Fibroblast of mammary gland (primary cell): ENCODE measurements at regions not wholly inside any gene's neighbourhood (a gene's known extent, or its start where the extent isn't known, plus 50 kb on each side); places are given as distances from the start of the nearest gene placed in this dataset.

ENCODE experiments used
- DNase-seq: peaks from one replicate; pipeline ENCODE4 v3.0.0-alpha.2; 2010; ENCODE audit warnings: low read depth
- H3K4me3 ChIP-seq: 2 replicates; pipeline ENCODE4 v1.5.1; 2011; ENCODE audit warnings: low read depth, mild to moderate bottlenecking, low read length, moderate library complexity; ENCODE audit not compliant: control insufficient read depth
- TF ChIP-seq, protein P1 (sequence below): conservative IDR thresholded peaks from 2 replicates; pipeline ENCODE4 v1.5.1; 2011; ENCODE audit warnings: low read depth, low read length, inconsistent platforms; ENCODE audit not compliant: control insufficient read depth, insufficient read depth

DNA sequence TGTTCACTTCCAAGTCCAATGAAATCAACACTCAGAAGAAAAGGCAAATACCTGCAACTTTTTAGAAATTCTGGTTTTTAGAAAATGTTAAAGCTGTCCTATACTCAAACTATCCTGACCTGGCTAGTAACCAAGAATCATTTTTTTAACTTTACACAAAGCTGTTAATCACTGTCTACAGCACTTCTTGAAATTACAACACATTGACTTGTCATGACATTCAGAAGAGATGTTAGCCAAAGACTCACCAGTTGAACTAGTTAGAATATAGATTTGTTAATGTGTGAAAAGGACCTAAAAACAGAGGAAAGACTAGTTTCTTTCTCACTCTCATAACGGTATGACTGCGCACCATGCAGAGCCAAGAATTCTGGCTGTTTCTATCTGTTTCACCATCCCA is 98.8 kb downstream of the COX18 start:
- no peak for DNase-seq
- H3K4me3 ChIP-seq, result no peak overlapping the region
- TF ChIP-seq, protein P1, sequence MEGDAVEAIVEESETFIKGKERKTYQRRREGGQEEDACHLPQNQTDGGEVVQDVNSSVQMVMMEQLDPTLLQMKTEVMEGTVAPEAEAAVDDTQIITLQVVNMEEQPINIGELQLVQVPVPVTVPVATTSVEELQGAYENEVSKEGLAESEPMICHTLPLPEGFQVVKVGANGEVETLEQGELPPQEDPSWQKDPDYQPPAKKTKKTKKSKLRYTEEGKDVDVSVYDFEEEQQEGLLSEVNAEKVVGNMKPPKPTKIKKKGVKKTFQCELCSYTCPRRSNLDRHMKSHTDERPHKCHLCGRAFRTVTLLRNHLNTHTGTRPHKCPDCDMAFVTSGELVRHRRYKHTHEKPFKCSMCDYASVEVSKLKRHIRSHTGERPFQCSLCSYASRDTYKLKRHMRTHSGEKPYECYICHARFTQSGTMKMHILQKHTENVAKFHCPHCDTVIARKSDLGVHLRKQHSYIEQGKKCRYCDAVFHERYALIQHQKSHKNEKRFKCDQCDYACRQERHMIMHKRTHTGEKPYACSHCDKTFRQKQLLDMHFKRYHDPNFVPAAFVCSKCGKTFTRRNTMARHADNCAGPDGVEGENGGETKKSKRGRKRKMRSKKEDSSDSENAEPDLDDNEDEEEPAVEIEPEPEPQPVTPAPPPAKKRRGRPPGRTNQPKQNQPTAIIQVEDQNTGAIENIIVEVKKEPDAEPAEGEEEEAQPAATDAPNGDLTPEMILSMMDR, result no peak

DNA sequence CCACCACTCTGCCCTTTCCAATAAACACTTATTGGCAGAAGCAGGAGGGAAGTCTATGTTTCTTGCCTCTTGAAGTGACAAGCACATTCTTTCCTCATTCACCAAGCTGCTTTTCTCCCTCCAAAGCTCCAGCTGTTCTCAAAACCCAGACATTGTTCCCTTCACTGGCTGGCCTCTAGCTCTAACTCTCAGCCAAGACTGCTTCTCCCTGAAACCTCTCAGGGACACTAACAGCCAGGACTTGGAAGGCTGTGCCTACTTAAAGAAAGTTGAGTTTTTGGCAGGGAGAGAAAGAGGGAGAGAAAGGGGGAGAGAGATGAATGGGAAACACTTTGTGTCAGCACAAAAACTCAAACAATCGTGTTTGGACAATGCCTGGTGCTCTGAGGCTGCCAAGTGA is 99.5 kb downstream of the COX18 start:
- TF ChIP-seq, protein P1, result no peak
- H3K4me3 ChIP-seq, result no peak overlapping the region
- no peak for DNase-seq

DNA sequence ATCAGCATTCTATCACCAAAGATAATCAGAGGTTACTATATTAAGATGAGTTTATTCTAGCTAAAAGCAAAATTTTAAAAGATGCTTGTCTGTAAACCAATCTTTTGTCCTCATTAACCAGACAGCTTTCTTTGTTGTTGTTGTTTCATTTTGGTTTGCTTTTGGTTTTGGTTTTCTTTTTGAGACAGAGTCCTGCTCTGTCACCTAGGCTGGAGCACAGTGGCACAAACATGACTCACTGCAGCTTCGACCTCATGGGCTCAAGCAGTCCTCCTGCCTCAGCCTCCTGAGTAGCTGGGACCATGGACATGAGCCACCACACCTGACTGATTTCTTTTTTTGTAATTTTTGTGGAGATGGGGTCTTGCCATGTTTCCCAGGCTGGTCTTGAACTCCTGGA is 102.9 kb downstream of the COX18 start:
- TF ChIP-seq, protein P1, result no peak
- DNase-seq, result no peak
- H3K4me3 ChIP-seq, result no peak overlapping the region

DNA sequence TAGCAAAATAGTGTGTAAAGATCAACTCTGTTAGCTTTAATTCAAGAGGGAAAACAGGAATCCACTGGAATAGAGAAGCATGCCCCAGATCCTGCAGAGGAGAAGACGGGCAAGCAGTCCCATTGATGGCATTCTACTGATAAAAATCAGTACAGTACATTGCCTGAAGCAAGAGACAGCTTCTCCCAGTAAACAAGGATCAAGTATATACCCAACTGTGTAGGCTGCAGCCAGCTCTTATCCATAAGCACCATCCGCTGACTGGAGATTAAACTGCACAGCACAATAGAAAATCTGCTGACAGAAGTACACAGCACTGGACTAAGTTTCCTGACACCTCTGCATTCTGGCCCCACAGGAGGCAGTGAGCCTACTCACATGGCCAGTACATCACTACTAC is 110.1 kb downstream of the COX18 start:
- no peak overlapping the region for H3K4me3 ChIP-seq
- TF ChIP-seq, protein P1, result no peak
- no peak for DNase-seq

DNA sequence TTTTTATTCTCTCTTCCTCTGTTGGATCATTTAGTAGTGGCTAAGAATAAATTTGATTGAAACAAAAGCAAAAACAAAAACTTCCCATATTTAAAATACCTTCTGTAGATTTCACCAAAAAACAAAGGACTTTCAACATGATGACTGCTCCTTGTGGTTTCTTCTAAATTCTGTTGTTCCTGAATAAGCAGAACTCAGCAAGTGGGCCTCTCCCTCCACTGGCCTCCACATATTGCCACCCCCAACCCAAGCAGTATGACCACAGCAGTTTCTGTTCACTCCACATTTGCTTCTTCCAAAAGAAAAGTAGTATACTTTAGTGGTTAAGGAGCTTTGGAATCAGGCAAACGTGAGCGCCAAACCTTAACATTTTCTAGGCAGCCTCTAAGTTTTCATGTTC is 114.7 kb downstream of the COX18 start:
- TF ChIP-seq, protein P1, result no peak
- no peak for DNase-seq
- H3K4me3 ChIP-seq, result no peak overlapping the region

DNA sequence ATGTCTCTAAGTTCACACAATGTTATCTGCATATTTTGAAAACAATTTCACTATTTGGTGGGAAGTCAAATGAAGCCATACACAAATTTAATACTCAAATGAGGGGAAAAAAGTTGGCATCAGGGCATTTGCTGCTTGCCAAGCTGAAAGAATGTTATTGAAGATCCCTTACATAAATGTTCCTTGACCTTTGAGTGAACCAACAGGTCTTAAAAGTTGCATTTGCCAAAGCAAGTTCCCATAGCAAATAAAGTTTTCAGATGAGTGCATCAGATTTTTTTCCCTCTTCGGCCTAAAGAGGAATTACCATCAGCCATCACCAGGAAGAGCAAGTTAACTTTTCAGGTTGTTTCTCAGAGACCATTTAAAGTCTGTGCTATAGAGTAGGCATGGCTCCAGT is 115.9 kb downstream of the COX18 start:
- no peak for DNase-seq
- no peak overlapping the region for H3K4me3 ChIP-seq
- TF ChIP-seq, protein P1, result no peak

DNA sequence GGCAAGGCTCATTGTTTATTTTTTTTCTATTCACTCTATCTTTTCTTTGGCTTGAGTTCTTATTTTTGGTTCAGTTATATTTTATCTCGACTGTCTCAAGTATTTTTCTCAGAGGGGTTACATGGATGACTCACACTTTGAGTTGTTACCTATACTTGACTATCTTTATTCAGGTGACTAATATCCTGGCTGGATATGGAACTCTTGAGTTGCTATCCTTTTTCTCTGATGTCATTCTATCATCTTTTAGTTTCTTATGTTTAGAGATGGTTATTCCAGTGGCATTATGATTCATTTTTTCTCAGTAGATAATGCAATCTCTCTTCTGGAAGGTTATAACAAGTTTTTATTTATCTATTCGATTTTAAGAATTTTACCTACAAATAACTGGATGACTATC is 117.9 kb downstream of the COX18 start:
- DNase-seq, result no peak
- TF ChIP-seq, protein P1, result no peak
- no peak overlapping the region for H3K4me3 ChIP-seq
